ENCODE measurements at regions not wholly inside any gene's neighbourhood (a gene's known extent, or its start where the extent isn't known, plus 50 kb on each side); places are given as distances from the start of the nearest gene placed in this dataset.
A peak's percentile ranks its signal among the peaks of the same experiment; 100 is the strongest.

- Mint-ChIP-seq H3K36me3 (ENCODE audit: low read depth) (no peaks in the 10 kb centered on the region), H3K27ac (no peak overlapping the region), H3K4me1 (no peaks in the 10 kb centered on the region), H3K9me3 (peaks cover 36% of the 10 kb centered on the region), H3K27me3 (no peaks in the 10 kb centered on the region), H3K4me3 (no peak overlapping the region)
- DNase-seq (no peak), ATAC-seq (no peak)
Measured at GRCh38 chr12:58519839-58520238, 400.5 kb downstream of the LRIG3 start.

- no peak overlapping the region for H3K4me3 Mint-ChIP-seq
- ATAC-seq, result no peak
- H3K4me1 Mint-ChIP-seq, result no peaks in the 10 kb centered on the region
- DNase-seq, result no peak
- H3K9me3 Mint-ChIP-seq, result peaks cover 36% of the 10 kb centered on the region
- no peaks in the 10 kb centered on the region for H3K36me3 Mint-ChIP-seq (ENCODE audit: low read depth)
- peaks cover 1% of the 10 kb centered on the region for H3K27me3 Mint-ChIP-seq
- H3K27ac Mint-ChIP-seq, result no peak overlapping the region
Measured at GRCh38 chr12:58521152-58521551, 399.2 kb downstream of the LRIG3 start.

- no peak overlapping the region for H3K4me3 Mint-ChIP-seq
- H3K9me3 Mint-ChIP-seq, result peaks cover 36% of the 10 kb centered on the region
- DNase-seq (no peak), ATAC-seq (no peak)
- peaks cover 1% of the 10 kb centered on the region for H3K27me3 Mint-ChIP-seq
- H3K27ac Mint-ChIP-seq, result no peak overlapping the region
- no peaks in the 10 kb centered on the region for H3K4me1 Mint-ChIP-seq
- no peaks in the 10 kb centered on the region for H3K36me3 Mint-ChIP-seq (ENCODE audit: low read depth)
Measured at GRCh38 chr12:58521796-58522195, 398.5 kb downstream of the LRIG3 start.

GRCh38 chr12:58523360-58523759 lies 396.9 kb downstream of the LRIG3 start:
- no peak for ATAC-seq
- H3K27ac Mint-ChIP-seq, result no peak overlapping the region
- peaks cover 1% of the 10 kb centered on the region for H3K27me3 Mint-ChIP-seq
- DNase-seq, result no peak
- no peaks in the 10 kb centered on the region for H3K36me3 Mint-ChIP-seq (ENCODE audit: low read depth)
- no peak overlapping the region for H3K4me3 Mint-ChIP-seq
- H3K9me3 Mint-ChIP-seq, result peaks cover 24% of the 10 kb centered on the region
- H3K4me1 Mint-ChIP-seq, result no peaks in the 10 kb centered on the region

- no peaks in the 10 kb centered on the region for H3K4me1 Mint-ChIP-seq
- H3K4me3 Mint-ChIP-seq, result no peak overlapping the region
- H3K27ac Mint-ChIP-seq, result no peak overlapping the region
- no peaks in the 10 kb centered on the region for H3K9me3 Mint-ChIP-seq
- ATAC-seq (no peak), DNase-seq (no peak)
- H3K36me3 Mint-ChIP-seq (ENCODE audit: low read depth), result no peaks in the 10 kb centered on the region
- peaks cover 1% of the 10 kb centered on the region for H3K27me3 Mint-ChIP-seq
Measured at GRCh38 chr12:58528271-58528670, 392.0 kb downstream of the LRIG3 start.

GRCh38 chr12:58529114-58529665 lies 391.1 kb downstream of the LRIG3 start:
- Mint-ChIP-seq H3K4me1 (no peaks in the 10 kb centered on the region), H3K27ac (no peak overlapping the region), H3K36me3 (ENCODE audit: low read depth) (no peaks in the 10 kb centered on the region), H3K4me3 (no peak overlapping the region), H3K27me3 (peaks cover 1% of the 10 kb centered on the region), H3K9me3 (no peaks in the 10 kb centered on the region)
- no peak for ATAC-seq
- no peak for DNase-seq

GRCh38 chr12:58529897-58530741 lies 390.2 kb downstream of the LRIG3 start:
- ATAC-seq (no peak), DNase-seq (no peak)
- Mint-ChIP-seq H3K36me3 (ENCODE audit: low read depth) (no peaks in the 10 kb centered on the region), H3K4me3 (no peak overlapping the region), H3K27me3 (peaks cover 1% of the 10 kb centered on the region), H3K27ac (no peak overlapping the region), H3K4me1 (no peaks in the 10 kb centered on the region), H3K9me3 (no peaks in the 10 kb centered on the region)

GRCh38 chr12:58530742-58531062 lies 389.6 kb downstream of the LRIG3 start:
- Mint-ChIP-seq H3K27ac (no peak overlapping the region), H3K27me3 (no peaks in the 10 kb centered on the region), H3K4me3 (no peak overlapping the region), H3K9me3 (no peaks in the 10 kb centered on the region), H3K4me1 (no peaks in the 10 kb centered on the region), H3K36me3 (ENCODE audit: low read depth) (no peaks in the 10 kb centered on the region)
- ATAC-seq (no peak), DNase-seq (no peak)

GRCh38 chr12:58532855-58533608 lies 387.3 kb downstream of the LRIG3 start:
- H3K9me3 Mint-ChIP-seq, result no peaks in the 10 kb centered on the region
- H3K27ac Mint-ChIP-seq, result no peak overlapping the region
- no peaks in the 10 kb centered on the region for H3K27me3 Mint-ChIP-seq
- ATAC-seq, result no peak
- H3K36me3 Mint-ChIP-seq (ENCODE audit: low read depth), result no peaks in the 10 kb centered on the region
- no peak for DNase-seq
- H3K4me3 Mint-ChIP-seq, result no peak overlapping the region
- H3K4me1 Mint-ChIP-seq, result no peaks in the 10 kb centered on the region

- Mint-ChIP-seq H3K4me3 (no peak overlapping the region), H3K36me3 (ENCODE audit: low read depth) (no peaks in the 10 kb centered on the region), H3K27me3 (no peaks in the 10 kb centered on the region), H3K9me3 (no peaks in the 10 kb centered on the region), H3K27ac (no peak overlapping the region), H3K4me1 (no peaks in the 10 kb centered on the region)
- ATAC-seq (no peak), DNase-seq (no peak)
Measured at GRCh38 chr12:58533652-58534051, 386.7 kb downstream of the LRIG3 start.

GRCh38 chr12:58537278-58537677 lies 383.0 kb downstream of the LRIG3 start:
- no peaks in the 10 kb centered on the region for H3K4me1 Mint-ChIP-seq
- no peak overlapping the region for H3K4me3 Mint-ChIP-seq
- no peaks in the 10 kb centered on the region for H3K36me3 Mint-ChIP-seq (ENCODE audit: low read depth)
- DNase-seq (no peak), ATAC-seq (no peak)
- no peaks in the 10 kb centered on the region for H3K9me3 Mint-ChIP-seq
- H3K27ac Mint-ChIP-seq, result no peak overlapping the region
- H3K27me3 Mint-ChIP-seq, result no peaks in the 10 kb centered on the region

GRCh38 chr12:58539295-58539694 lies 381.0 kb downstream of the LRIG3 start:
- H3K36me3 Mint-ChIP-seq (ENCODE audit: low read depth), result no peaks in the 10 kb centered on the region
- no peak overlapping the region for H3K4me3 Mint-ChIP-seq
- ATAC-seq, result no peak
- DNase-seq, result no peak
- H3K9me3 Mint-ChIP-seq, result no peaks in the 10 kb centered on the region
- H3K4me1 Mint-ChIP-seq, result no peaks in the 10 kb centered on the region
- H3K27me3 Mint-ChIP-seq, result no peaks in the 10 kb centered on the region
- no peak overlapping the region for H3K27ac Mint-ChIP-seq

GRCh38 chr12:58540480-58541299 lies 379.6 kb downstream of the LRIG3 start:
- no peak overlapping the region for H3K27ac Mint-ChIP-seq
- H3K4me3 Mint-ChIP-seq, result no peak overlapping the region
- H3K36me3 Mint-ChIP-seq (ENCODE audit: low read depth), result no peaks in the 10 kb centered on the region
- DNase-seq, result peak; percentile 5
- no peaks in the 10 kb centered on the region for H3K9me3 Mint-ChIP-seq
- H3K4me1 Mint-ChIP-seq, result no peaks in the 10 kb centered on the region
- peak; percentile 28 for ATAC-seq
- no peaks in the 10 kb centered on the region for H3K27me3 Mint-ChIP-seq

- Mint-ChIP-seq H3K9me3 (no peaks in the 10 kb centered on the region), H3K27me3 (no peaks in the 10 kb centered on the region), H3K4me3 (no peak overlapping the region), H3K4me1 (no peaks in the 10 kb centered on the region), H3K27ac (no peak overlapping the region), H3K36me3 (ENCODE audit: low read depth) (no peaks in the 10 kb centered on the region)
- DNase-seq (no peak), ATAC-seq (no peak)
Measured at GRCh38 chr12:58541300-58541690, 379.0 kb downstream of the LRIG3 start.

Measured in activated naive CD8-positive, alpha-beta T cell treated with anti-CD3 and anti-CD28 coated beads, Interleukin-2, amount 50 U/mL, for 24 hours (primary cell).